HT1080 (cell line): ENCODE measurements at regions not wholly inside any gene's neighbourhood (a gene's known extent, or its start where the extent isn't known, plus 50 kb on each side); places are given as distances from the start of the nearest gene placed in this dataset.
"Not testable (repeated sequence)": the region's sequence is repeated elsewhere in the genome, so short reads cannot be mapped to it uniquely, and the experiment has no call there.

Experiments used
- DNase-seq: peaks from one replicate; pipeline ENCODE4 v3.0.0-alpha.2; 2015; ENCODE audit warnings: low read depth

- no peak for DNase-seq
These were observed 229.6 kb upstream of the EGLN3 start for GRCh38 chr14:34180434-34180833.

DNA sequence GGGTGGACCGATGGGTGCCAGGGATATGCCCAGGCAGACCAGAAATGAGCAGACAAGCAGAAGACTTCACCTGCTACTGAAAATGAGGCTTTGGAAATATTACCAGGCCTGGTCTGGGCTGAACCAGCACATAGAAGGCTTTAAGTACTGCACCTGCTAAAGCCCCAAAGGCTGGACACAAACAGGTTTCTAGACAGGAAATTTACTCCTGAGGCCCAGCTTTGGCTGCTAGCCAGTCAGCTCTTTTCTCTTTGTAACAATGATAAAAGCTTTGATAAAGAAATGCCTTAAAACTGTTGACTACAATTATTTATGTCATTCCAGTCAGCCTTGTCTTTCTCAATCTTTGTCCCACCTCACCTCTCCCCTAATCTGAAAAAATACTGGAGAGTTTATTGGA, 228.9 kb upstream of the EGLN3 start:
- no peak for DNase-seq

GRCh38 chr14:34177466-34177865, 226.6 kb upstream of the EGLN3 start:
- no peak for DNase-seq

DNA sequence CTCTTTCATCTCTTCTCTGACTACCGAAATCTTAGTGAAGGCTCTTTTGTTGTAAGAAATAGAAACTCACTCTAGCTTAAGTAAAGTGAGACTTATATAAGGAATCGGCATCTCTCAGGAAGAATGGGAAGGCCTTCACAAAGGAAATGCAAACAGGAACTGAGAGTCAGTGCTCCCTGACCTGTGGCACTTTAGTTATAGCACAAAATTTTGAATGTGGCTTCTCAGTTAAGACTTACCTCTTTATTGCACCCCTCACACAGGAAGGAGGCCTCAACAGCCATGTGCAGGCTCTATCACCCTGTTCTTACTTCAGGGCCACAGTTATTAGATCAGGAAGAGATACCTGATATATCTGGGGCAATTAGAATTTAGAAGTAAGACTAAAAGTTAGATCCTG, 224.7 kb upstream of the EGLN3 start:
- no peak for DNase-seq

DNA sequence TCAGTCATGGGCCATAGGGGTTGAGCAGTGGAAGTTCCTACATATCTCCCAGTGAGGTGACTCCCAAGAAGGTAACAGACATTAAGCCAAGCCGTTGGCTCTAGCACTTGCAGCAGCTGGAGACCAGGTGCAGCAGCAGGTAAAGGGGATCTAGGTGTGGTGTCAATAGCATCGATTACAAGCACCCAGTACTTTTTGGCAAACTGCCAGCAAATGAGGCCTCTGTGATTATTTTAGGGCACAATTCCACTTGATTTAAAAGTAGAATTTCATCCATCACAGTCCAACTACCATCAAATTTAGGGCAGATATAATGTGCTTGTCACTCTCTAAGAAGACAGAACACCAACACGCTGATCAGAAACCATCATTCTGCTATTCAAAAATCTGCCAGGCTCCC, 224.1 kb upstream of the EGLN3 start:
- no peak for DNase-seq

- DNase-seq, result no peak
These were observed 223.0 kb upstream of the EGLN3 start for GRCh38 chr14:34173916-34174315.

DNA sequence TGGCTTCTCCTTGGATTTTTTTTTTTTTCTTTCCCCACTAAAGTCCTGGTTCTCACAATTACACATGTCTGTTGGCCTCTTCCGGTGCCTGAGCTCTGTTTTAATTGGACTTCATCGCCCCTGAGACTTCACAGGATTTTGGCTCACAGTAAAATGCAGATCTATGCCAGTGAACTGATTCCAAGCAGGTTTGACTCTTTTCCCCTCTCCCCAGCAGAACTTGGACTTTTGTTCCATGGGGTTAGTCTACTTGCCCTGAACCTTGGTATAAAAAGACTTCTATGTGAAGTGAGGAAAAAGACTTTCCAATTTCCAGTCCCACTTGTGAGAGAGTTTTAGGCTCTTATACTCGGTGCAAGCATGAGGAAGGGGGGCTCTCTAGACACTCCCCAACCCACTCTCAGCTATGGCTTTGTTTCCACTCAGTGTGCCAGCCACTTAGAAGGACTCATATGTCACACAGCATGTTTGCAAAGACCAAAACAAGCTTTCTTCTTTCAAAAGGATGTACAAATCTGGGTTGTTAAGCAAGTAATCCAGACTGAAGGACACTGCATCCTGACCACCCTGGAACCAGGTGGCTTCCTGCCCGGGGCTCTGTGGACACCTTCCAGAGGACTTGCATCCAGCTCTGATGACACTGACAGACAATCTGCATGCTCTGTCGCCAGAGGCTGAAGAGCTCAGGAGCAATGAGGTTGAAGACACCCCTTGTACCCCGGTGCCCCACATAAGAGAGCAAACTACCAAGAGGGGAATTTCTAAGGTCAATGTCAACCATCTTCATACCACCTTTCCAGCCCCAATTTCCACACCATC, 221.9 kb upstream of the EGLN3 start:
- no peak for DNase-seq

- no peak for DNase-seq
These were observed 221.2 kb upstream of the EGLN3 start for GRCh38 chr14:34172173-34172451.

GRCh38 chr14:34171431-34172172, 220.7 kb upstream of the EGLN3 start:
- no peak for DNase-seq

- DNase-seq, result no peak
These were observed 220.0 kb upstream of the EGLN3 start for GRCh38 chr14:34170882-34171281.

DNA sequence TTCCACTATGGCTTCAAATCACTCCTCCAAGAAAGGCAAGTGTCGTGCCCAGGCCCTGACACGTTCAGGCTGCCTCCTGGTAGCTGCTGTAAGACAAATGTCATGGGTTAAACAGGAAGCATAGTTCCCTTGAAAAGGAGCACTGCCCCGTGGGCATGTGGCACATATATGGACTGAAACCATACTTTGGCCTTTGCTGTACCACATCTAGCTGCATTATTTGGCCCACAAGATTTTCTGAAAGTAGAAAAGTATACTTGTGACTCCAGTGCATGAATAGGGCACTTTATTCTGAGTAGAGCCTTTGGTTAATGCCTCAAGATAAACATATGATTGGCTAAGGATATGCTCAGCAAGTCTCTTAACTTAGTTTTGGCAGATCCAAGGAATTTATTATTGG, 218.7 kb upstream of the EGLN3 start:
- no peak for DNase-seq

- DNase-seq, result no peak
These were observed 217.8 kb upstream of the EGLN3 start for GRCh38 chr14:34168656-34169055.

DNA sequence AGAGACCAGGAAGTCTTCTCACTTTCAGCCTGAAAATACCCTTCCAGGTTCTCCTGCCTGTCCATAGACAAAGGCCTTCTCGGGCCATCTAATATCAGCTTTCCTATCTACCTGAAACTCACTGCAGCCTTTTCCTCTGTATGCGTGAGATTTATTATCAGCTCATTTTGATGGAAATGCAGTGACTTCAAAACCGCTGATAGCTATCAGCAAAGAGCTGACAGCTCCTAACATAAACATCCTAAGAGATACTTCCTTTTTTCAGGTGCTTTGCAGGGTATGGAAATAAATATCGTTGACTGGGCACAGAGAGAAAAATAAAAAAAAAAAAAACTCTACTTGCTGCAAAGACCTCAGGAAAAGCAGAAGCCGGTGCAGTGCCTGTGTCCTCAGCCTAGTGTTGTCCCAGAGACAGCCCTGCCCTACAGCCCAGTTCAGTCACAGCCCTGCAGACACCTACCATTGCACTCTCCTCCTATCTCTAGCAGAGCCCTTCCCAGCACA, 215.0 kb upstream of the EGLN3 start:
- no peak for DNase-seq

- DNase-seq, result no peak
These were observed 213.4 kb upstream of the EGLN3 start for GRCh38 chr14:34164162-34164864.

DNA sequence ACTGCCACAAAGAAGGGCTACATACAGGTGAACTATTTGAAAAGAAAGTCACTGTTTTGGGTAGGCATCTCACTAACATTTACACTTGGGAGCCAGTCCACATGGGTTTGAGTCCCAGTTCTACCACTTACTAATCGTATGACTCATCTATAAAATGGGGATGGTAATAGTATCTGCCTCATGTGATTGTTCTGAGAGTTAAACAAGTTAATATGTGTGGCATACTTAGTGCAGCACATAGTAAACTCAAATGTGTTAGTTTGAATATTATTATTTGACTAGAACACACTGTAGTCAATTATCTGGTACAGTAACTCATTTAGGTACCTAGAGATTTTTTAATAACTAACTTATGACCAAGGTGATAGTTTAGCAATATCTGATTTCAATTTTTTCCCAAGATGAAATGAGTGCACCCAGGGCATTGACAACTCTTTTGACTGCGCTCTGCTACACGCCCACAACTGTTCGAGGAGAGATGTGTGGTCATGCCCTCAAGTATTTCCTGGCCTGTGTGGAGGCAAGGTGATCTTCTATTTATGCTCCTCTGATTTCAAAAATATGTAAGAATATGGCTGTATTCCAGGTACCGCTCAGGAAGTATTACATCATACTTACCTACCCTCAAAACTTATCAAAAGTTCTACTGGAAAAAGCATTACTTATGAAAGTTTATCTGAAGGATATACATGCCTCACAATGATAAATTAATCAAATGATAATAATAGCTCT, 210.6 kb upstream of the EGLN3 start:
- DNase-seq, result peak; percentile 11

DNA sequence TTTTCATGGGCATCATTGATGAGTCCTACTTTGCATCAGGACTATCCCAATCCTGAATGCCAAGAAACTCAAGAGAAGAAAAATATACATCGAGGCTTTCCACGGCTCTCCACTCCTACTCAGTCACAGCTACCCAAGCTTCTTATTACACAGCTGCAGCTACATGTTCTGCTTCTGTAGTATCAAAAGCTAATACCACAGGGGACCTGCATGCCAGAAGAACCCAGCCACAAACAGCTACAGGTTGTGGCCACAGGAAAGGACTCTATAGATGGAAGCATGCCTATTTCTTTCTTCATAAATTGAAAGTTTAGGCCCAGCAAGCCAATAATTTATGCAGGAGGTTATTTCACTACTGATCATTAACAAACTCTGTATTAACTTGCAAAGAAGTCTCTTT, 209.7 kb upstream of the EGLN3 start:
- DNase-seq, result no peak

DNA sequence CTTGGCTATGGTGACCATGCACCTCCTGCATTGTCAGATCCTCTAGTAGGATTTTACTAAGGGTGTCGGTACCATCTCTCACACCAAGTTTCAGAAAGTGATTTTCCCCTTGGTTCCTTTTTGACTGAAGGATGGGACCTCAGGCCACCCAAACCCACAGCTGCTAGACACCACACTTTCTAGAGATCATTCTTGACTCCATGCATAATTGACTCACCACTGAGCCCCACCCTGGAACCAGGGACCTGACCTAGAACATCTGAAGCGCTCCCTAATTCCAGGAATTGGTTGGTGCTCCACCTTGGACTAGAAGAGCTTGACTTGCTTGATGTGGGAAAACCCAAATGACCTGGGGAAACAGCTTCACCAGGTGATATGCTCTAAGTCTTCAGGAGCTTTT, 206.8 kb upstream of the EGLN3 start:
- no peak for DNase-seq

DNA sequence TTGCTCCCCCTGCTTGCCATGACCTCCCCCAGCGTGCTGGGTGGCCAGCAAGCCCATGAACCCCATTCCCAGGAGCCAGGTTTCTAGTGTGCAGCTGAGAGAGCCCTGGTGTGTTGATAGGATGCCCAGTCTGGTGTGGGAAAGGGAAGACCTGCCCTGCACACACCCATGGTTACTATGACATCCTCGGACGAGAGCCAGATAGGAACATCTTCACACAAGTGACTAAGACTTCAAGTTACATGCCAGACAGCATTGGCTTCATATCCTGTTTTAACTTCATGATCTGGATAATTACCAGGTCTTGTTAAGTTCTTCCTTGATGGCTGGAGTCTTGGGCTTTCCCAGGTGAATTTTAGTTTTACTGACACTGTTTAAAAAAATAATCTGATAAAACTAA, 196.6 kb upstream of the EGLN3 start:
- no peak for DNase-seq

GRCh38 chr14:34140127-34140526, 189.3 kb upstream of the EGLN3 start:
- DNase-seq, result not testable (repeated sequence)

DNA sequence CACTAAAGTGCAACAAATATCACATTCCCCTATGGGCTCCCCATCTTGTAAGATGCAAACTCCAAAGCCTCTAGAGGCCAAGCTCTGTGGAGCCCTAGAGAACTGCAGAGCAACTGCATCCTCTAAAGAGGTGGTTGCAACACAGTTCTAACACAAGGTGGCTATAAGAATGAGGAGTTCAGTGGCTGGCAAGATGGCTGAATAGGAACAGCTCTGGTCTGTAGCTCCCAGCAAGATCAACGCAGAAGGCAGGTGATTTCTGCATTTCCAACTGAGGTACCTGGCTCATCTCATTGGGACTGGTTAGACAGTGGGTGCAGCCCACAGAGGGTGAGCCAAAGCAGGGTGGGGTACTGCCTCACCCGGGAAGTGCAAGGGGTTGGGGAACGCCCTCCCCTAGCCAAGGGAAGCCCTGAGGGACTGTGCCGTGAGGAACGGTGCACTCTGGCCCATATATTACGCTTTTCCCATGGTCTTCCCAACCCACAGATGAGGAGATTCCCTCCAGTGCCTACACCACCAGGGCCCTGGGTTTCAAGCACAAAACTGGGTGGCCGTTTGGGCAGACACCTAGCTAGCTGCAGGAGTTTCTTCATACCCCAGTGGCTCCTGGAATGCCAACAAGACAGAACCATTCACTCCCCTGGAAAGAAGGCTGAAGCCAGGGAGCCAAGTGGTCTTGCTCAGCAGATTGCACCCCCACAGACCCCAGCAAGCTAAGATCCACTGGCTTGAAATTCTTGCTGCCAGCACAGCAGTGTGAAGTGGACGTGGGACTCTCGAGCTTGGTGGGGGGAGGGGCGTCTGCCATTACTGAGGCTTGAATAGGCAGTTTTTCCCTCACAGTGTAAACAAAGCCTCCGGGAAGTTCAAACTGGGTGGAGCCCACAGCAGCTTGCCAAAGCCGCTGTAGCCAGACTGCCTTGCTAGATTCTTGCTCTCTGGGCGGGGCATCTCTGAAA, 188.6 kb upstream of the EGLN3 start:
- not testable (repeated sequence) for DNase-seq
